ENCODE measurements at regions not wholly inside any gene's neighbourhood (a gene's known extent, or its start where the extent isn't known, plus 50 kb on each side); places are given as distances from the start of the nearest gene placed in this dataset.

DNA sequence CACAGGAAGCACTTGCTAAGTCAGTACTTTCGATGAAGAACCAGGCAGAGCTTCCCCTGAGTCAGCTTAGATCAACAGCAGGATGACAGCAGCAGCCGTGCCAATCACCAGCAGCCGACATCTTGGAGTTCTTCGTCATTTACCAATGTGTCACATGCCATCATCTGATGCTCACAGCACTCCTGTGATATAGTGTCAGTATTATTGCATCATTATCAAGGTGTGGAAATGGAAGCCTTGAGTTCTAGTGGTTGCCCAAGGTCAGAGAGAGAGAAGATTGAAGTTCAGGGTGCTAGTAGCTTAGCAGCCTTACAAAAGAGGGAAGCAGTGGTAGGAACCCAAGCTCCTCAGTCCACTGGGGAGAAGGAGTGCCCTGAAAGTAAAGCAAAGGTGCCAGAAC, 331.5 kb downstream of the ZNF536 start:
- no peak for TF ChIP-seq ELF4 (IDR thresholded peaks at IDR 0.05)
- TF ChIP-seq FOXM1 (IDR thresholded peaks at IDR 0.05; ENCODE audit: borderline replicate concordance): no peak
- TF ChIP-seq SUZ12 (IDR thresholded peaks at IDR 0.05): no peak
- TF ChIP-seq TARDBP (IDR thresholded peaks at IDR 0.05): no peak

Measured in HEK293T (cell line).